PFSK-1 (cell line): ENCODE measurements at regions not wholly inside any gene's neighbourhood (a gene's known extent, or its start where the extent isn't known, plus 50 kb on each side); places are given as distances from the start of the nearest gene placed in this dataset.

Experiments
- FOXP2 ChIP-seq: optimal IDR thresholded peaks from 2 replicates; pipeline ENCODE3; 2011; ENCODE audit warnings: borderline replicate concordance, control low read depth, inconsistent platforms; ENCODE audit not compliant: insufficient read depth; ENCODE audit errors: extremely low read length, extremely low read depth
- POLR2AphosphoS5 ChIP-seq: IDR thresholded peaks from 2 replicates; pipeline ENCODE4 v1.6.1; 2012; ENCODE audit warnings: low read depth, mild to moderate bottlenecking, control low read depth, low read length, moderate library complexity
- SIN3A ChIP-seq: IDR thresholded peaks from 2 replicates; pipeline ENCODE4 v1.6.1; 2012; ENCODE audit warnings: mild to moderate bottlenecking, low read length, moderate library complexity, borderline replicate concordance; ENCODE audit not compliant: insufficient read depth
- TAF1 ChIP-seq: IDR thresholded peaks from 2 replicates; pipeline ENCODE4 v1.6.1; 2012; ENCODE audit warnings: low read length, control low read depth, borderline replicate concordance; ENCODE audit not compliant: insufficient read depth
- TF ChIP-seq, protein P1 (sequence below), 2 experiments: IDR thresholded peaks; 2 replicates each; pipeline versions ENCODE4 v1.6.1 to v1.8.0; 2011 to 2012; ENCODE audit warnings: low read depth in 2 of 2, low read length in 2 of 2, control low read depth in 1 of 2, inconsistent platforms in 1 of 2, mild to moderate bottlenecking in 1 of 2, moderate library complexity in 1 of 2; ENCODE audit not compliant: insufficient read depth in 1 of 2

DNA sequence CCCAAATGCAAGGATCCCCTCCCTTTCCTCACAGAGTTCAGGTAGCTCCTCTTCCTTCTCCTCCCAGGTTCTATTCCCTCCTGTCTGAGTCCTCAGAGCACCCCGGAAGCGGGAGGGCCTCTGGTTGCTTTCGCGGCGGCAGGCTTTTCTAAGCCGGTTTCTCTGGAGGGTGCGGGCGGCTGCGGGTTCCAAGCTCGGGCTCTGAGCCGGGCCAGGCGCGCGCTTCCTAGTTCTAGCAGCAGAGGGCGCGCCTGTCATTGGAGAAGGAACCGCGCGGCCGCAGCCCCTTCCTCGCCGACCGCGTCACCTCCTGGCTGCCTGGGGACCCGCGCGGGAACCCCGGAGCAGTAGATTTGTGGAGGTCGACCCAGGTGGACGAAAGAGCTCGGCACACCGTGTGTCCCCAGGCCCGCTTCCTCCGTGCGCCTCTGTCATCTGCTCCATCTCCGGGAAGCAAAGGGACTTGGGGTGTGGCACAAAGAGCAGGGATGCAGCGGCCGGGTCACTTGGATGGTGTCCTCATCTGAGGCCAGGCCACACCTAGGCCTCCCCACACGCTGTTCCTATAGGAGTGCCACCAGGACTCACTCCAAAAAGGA, 389.0 kb upstream of the PODXL start:
- TF ChIP-seq POLR2AphosphoS5: no peak
- no peak for TF ChIP-seq TAF1
- no peak for TF ChIP-seq FOXP2
- TF ChIP-seq, protein P1, sequence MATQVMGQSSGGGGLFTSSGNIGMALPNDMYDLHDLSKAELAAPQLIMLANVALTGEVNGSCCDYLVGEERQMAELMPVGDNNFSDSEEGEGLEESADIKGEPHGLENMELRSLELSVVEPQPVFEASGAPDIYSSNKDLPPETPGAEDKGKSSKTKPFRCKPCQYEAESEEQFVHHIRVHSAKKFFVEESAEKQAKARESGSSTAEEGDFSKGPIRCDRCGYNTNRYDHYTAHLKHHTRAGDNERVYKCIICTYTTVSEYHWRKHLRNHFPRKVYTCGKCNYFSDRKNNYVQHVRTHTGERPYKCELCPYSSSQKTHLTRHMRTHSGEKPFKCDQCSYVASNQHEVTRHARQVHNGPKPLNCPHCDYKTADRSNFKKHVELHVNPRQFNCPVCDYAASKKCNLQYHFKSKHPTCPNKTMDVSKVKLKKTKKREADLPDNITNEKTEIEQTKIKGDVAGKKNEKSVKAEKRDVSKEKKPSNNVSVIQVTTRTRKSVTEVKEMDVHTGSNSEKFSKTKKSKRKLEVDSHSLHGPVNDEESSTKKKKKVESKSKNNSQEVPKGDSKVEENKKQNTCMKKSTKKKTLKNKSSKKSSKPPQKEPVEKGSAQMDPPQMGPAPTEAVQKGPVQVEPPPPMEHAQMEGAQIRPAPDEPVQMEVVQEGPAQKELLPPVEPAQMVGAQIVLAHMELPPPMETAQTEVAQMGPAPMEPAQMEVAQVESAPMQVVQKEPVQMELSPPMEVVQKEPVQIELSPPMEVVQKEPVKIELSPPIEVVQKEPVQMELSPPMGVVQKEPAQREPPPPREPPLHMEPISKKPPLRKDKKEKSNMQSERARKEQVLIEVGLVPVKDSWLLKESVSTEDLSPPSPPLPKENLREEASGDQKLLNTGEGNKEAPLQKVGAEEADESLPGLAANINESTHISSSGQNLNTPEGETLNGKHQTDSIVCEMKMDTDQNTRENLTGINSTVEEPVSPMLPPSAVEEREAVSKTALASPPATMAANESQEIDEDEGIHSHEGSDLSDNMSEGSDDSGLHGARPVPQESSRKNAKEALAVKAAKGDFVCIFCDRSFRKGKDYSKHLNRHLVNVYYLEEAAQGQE (IDR thresholded peaks at IDR 0.05; ENCODE audit: insufficient read depth in 1 of 2, low read depth in 2 of 2, low read length in 2 of 2): no peak
- TF ChIP-seq SIN3A: no peak

DNA sequence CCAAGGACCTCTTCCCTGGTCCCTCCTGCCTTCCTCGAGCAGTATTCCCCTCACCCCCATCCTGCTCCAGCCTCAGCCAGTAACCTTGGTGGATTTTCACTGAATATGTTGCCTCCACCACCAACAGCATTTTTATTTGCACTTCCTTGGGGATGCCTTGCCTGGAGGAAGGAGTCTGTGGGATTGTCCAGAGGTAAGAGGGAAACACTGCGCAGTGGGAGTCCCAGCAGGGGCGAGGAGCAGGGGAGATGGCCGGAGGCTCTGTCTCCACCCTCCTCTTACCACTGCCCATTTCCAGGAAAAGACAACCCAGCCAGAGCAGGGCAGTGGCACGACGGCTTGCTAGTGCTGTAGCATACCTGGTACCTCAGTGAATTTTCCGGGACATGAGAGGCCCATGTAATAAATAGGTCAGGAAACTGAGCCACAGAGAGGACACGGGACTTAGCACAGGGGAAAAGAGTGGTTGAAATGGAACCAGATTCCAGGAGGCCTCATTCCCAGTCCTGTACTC, 388.2 kb upstream of the PODXL start:
- TF ChIP-seq TAF1: no peak
- no peak for TF ChIP-seq POLR2AphosphoS5
- TF ChIP-seq SIN3A: no peak
- no peak for TF ChIP-seq FOXP2
- TF ChIP-seq, protein P1 (IDR thresholded peaks at IDR 0.05; ENCODE audit: insufficient read depth in 1 of 2, low read depth in 2 of 2, low read length in 2 of 2): no peak

DNA sequence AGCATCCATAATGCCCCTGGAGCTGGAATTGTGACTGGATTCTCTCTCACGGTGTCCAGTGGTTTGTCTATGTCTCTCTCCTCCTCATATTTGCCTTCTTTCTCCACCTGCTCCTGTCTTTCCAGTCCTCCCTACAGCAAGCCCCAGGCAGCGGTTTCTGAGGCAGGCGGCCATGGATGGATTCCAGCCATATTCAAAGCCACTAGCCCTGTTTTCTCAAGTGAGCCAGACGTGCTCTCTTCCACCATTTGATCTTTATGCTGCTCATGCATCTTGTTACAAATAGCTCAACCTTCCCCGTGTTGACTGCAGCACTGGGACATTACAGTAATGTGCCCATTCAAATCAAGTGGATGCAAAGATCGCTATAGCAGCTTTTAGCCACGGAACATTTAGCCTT, 387.2 kb upstream of the PODXL start:
- no peak for TF ChIP-seq FOXP2
- TF ChIP-seq, protein P1 (IDR thresholded peaks at IDR 0.05; ENCODE audit: insufficient read depth in 1 of 2, low read depth in 2 of 2, low read length in 2 of 2): no peak
- TF ChIP-seq SIN3A: no peak
- TF ChIP-seq TAF1: no peak
- no peak for TF ChIP-seq POLR2AphosphoS5

DNA sequence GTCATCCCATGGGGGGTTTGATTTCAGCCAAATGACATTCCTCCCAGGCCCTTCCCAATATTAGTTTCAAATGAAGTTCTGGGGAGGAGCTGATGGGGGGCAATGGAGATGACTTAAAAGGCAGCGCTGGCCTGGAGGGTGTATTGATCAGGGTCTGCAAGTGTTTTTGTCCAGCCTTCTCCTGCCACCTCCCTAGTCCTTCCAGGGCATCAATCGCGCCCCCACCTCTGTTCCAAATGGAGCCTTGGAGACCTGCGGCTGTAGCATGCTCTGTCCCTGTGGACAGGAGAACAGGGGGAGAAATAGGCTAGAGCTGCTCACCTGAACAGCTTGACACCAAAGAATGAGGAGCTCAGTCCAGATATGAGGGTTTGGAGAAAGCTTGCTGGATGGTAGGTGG, 386.8 kb upstream of the PODXL start:
- TF ChIP-seq SIN3A: no peak
- no peak for TF ChIP-seq POLR2AphosphoS5

DNA sequence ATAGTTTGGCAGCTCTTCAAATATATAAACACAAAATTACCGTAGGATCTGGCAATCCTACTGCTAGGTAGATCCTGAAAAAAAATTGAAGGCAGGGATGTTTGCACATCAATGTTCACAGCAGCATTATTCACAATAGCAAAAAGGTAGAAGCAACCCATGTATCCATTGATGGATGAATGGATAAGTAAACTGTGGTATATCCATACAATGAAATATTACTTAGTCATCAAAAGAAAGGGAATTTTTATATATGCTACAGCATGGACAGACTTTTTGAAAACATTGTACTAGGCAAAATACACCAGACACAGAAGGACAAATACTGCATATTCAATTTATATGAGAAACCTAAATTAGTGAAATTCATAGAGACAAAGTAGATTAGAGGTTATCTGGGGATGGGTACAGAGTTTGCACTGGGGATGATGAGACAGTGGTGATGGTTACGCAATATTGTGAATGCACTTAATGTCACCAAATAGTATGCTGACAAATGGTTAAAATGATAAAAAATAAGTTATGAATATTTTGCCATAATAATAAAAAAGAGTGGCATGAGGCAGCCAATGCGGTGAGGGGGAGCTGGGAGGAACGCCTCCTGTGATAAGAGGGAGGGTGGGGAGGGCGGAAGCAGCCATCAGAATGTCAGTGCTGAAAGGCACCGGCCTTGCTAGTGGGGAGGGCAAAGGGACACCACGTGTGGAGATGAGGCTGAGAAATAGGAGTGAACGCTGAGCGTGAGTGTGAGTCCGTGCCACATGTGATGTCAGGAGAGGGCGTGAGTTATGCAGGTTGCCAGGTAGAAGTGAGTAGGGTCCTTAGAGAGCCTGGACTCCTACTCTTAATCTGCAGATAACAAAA, 386.1 kb upstream of the PODXL start:
- no peak for TF ChIP-seq POLR2AphosphoS5
- TF ChIP-seq FOXP2: no peak
- TF ChIP-seq SIN3A: no peak
- TF ChIP-seq, protein P1 (IDR thresholded peaks at IDR 0.05; ENCODE audit: insufficient read depth in 1 of 2, low read depth in 2 of 2, low read length in 2 of 2): no peak
- TF ChIP-seq TAF1: no peak
